Germinal center (tissue), 1 donor: ENCODE measurements at regions not wholly inside any gene's neighbourhood (a gene's known extent, or its start where the extent isn't known, plus 50 kb on each side); places are given as distances from the start of the nearest gene placed in this dataset.

Experiments used
- DNase-seq: peaks from one replicate; pipeline ENCODE4 v3.0.0; 2012; ENCODE audit warnings: mixed read lengths, low spot score

DNA sequence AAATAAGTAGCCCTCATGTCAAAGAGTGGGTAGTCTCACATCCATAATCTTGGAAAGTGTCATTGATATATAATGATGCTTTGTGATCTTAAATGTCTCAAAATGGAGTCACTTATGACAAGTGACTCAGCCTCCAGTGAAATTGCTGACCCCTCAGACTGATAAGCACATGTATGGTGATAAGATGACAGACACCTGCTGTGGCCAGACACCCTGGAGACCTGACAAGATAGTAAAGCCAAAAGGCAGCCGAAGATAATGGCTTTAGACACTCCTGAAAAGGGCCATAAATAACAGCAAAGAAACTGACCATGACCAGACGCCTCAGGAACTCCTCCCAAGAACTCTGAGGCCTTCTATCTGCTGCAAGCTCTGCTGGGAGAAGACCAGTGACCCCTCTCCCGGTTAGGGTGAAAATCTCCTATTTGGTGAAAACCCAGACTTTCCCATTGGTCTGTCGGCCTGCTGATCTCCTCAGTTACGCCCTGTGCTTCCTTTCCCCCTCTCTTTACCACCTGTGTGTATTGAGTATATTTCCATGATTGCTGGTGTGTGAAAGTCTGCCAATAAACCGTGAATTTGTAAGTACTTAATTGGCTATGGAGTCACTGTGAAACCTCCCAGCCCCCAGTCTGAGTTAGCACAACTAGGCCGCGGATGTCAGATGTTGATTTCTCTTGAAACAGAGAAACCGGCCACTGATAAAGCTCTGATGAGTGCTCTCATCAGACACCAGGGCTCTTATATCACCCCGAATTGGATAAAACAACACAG is 226.7 kb upstream of the MYOCD start:
- DNase-seq: no peak

DNA sequence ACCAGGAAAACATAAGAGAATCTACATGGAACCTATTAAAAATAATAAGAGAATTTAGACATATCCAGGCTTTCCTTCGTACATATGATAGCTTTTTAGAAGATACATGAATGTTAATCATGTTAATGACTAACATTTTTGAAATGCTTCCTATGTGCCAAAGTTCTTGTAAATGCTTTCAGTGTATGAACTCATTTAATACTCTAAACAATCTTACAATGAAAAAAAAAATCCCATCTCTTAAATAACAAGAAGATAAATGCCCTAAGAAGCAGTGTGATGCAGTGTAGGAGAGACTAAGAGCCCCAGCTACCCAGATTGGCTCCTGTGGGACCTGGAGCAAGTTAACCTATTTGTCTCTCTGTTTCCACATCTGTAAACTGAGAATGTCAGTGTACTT is 220.4 kb upstream of the MYOCD start:
- no peak for DNase-seq

DNA sequence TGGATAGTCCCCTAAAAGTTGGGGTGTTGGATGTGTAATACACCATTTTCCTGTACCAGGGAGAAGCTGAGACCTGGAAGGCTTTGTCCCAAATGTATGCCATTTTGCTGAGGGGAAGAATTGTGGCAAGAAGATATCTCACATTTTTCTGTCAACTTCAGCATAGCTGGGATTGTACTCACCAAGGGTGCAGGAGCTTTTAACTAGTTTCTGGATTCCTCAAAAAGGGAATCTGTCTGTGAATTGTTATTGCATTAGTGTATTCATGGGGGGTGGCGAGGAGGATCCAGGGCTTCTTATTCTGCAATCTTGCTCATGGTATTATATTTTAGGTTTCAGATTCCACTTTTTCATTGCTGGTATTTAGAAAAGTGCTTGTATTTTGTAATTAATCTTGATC is 208.2 kb upstream of the MYOCD start:
- no peak for DNase-seq

DNA sequence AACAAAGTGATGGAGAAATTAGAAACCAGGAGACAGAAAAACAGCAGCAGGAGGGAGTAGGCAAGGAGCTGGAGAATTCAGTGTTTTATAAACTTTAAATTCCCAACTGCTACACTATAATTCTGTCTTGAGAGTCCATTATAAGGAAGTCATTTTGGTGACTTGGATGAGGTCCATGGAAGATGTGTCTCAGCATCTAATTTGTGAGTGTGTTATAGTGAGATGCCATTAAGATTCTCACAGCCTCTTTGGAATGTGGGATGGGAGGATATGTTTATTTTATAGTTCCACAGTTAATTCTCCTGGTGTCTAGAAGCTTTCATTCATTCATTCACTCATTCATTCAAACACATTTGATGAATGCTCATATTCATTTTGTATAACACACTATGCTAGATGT is 206.0 kb upstream of the MYOCD start:
- DNase-seq: no peak

DNA sequence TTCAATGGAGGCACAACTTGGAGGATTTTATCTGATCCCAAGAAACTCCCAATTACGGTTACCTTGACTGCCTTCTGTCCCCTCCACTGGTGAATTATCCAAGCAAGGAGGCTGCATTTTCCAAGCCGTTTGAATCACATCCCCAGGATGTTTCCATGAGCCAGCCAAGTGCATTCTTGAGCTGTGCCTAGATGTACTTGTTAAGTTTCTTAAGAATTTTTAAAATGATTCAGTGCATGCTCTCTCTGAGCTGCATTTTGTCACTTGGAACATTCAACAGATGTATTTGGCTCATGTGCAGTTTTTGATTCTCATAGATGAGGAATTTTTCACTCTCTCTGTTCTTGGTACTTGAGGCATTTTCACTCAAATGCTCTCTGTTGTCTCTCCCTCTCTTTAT is 202.6 kb upstream of the MYOCD start:
- no peak for DNase-seq

DNA sequence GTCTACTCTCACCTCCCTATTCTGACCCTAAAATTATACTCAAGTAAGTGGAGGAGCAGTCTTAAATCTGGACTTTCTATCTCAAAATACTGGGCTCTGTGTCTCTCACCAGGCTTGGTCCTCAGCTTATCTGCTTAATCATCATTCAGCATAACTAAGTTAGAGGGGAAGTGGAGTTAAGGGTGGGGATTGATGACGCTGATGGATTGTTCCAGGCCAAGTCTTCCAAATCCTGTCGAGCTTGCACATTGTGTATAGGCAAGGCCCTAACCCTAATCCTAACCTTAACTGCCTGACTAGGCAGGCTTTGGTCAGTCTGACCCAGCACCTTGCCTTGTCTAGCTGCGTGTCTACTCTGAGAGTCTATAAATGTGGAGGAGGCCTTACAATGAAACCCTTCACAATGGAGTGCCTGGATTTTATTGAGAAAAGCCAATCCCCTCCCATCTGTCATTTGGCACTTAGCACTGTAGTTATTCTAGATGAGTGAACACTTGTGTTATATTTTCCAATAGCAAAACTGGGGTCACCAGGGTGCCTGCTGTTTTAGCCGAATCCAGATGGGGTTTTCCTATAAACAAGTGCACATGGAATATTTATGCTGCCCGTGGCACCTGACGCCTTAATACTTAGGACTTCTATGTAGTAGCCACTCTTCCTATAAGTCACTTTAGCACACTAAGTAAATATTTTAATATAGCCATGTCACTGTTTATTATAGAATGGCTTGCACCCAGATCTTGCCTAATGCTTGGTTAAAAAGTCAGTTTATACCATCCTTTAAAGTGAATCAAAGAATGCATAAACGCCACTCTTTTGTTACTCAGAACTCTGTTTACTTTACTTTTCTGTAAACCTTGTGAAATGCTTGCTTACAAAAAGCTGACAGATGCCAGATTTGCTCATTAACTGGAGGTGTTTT is 193.2 kb upstream of the MYOCD start:
- no peak for DNase-seq

DNA sequence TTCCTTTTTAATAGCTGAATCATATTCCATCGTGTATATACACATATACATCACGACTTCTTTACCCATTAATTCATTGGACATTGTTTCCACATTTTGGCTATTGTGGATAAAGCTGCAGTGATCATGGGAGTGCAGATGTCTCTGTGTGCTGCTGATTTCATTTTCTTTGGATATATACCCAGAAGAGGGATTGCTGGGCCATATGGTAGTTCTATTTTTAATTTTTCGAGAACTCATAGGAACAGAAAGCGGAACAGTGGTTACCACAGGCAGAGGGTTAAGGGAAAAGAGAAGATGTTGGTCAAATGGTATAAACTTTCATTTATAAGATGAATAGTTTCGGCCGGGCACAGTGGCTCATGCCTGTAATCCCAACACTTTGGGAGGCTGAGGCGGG is 187.4 kb upstream of the MYOCD start:
- no peak for DNase-seq

DNA sequence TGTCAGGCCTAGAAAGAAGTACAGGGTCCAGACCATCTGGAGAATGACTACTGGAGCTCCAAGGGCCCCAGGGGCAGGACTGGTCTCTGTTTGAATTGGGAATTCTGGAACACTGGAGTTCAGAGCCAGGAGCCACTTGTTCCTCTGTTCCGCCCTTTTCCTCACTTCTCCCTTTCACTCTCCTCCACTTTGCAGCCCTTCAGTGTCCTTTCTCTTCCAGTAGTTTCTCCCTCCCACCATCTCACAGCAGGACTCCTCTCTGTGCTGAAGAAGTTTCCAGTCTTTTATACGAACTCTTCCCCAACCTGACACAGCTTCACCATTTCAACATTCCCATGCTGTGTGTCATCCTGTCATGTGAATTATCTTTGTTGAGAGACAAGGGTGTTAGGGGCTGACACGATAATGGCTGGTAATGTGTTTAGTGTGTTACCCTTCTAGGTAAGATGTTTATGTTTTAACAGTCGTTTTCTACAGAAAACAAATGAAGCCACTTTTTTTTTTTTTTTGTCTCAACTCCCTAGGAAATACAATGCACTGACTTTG is 180.3 kb upstream of the MYOCD start:
- DNase-seq: no peak

DNA sequence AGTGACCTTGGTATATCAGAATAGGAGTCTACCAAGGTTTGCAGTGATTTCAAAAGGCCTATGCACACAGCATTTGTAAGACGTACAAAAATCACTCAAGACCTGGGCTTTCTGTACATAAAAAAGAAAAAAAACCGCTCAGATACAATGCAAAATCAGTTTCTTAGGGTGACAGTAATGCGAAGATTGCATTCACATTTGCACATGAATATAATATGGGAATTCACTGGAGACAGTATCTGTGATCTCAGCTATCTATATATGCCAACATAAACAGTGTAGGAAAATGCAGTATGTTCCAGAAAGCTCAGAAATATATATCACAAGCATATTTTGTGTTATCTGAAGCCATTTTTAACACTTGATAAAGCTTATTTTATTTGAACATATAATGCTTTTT is 176.4 kb upstream of the MYOCD start:
- DNase-seq: no peak

DNA sequence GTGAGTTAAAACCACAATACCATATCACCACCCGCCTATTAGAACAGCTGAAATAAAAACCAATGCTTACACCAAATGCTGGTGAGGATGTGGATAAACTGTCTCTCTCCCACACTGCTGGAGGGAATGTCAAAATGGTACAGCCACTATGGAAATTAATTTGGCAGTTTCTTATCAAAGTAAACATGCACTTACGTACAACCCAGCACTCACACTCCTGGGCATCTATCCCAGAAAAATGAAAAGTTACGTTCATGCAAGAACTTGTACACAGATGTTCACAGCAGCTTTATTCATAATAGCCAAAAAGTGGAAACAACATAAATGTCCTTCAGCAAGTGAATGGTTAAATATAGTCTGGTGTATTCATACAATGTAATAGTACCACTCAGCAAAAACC is 173.2 kb upstream of the MYOCD start:
- no peak for DNase-seq

DNA sequence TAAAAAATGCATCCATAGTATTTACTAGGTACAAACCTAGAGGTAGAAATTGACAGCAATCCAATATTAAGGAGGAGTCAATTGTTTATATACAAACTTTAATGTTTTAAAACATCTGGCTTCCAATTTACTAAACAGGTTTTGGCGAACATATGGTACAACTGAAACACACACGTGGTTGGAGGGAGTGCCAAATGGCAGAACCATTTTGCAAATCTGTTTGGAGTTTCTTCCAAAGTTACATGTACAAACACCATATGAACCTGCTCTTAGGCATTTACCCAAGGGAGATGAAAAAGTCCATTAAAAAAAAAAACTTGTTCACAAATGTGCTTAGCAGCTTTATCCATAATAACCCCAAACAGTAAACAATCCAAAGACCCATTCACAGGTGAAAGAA is 159.8 kb upstream of the MYOCD start:
- DNase-seq: no peak

DNA sequence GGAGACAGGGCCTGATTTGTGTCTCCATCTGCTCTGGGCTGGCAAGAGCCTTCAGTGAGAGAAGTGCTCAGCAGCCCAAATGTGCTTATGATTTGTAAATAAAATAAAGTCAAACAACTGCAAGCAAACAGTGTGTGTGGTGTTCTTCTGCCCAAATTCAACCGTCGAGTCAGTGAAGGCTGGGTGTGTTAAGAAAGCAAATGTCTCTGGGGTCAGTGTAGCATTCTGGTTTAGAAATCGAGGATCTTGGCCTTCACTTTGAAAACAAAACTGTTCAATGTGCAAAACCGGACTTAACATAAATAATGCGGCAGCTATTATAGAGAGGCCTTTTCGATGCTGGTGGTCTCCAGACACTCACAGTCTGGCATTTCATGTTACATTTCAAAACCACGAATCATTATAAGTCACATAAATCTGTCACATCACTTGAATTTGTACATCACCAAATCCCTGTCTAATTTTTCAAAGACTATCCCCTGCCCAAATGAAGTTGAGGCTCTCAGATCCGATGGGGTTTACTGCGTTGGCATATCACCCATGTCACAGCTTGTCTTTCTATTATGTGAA is 158.6 kb upstream of the MYOCD start:
- no peak for DNase-seq

DNA sequence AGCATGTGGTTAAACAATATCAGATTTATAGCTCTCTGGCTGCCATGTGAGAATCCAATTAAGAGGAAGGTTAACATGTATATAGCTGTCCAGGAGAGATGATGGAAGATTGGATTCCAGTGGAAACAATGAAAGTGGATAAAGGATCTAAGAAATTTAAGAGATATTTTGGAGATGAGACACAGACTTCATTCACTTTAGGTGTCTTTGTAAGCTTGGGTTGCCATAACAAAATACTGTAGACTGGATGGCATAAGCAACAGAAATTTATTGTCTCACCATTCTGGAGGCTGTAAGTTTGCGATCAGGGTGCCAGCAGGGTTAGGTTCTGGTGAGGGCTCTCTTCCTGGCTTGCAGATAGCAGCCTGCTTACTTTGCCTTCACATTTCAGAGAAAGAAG is 155.9 kb upstream of the MYOCD start:
- DNase-seq: no peak

DNA sequence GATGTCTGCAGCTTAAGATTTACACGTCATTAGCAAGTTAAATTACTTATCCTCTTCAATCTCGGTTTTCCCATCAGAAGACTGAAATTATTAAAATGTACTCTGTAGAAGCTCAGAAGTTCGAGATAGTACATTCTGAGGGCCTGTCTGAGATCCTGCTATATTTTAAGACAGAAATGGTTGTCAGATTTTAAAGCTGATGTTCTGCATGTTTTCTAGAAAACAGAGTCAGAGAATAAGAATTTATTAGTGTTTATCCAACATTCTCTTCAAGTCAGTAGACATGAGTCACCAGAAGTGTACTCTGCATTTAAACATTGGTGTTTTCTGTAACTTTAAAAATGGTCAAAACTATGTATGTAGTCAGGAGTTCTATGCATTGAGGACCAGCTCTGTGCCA is 155.2 kb upstream of the MYOCD start:
- no peak for DNase-seq

DNA sequence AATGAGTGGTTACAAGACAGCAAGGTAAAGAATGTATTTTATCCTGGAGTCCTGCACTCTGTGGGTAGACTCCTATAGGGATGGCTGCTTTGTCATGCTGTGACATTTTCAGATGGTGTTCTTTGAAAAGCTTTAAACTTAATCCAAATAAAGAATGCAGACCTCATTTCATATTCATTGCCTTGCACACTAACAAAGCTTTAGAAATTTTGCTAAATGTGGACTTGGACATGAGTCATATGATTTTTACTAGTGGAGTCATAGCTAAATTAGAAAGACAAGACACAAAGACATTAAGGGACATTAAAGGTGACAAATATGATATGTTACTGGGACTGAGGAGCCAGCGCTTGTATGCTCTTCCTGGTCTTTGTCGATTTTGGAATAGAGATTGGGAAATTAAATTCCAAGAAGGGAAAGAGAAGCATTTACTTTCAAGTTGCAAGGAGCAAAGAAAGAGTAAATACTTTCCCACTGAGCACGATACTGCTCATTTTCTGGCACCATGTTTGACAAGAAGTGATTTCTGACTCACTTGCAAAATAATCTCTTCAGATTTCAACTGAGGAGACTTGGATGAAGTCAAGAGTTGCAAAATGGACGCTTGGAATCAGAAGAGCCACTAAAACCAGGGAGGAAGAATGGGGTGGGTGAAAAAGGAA is 152.9 kb upstream of the MYOCD start:
- DNase-seq: no peak

DNA sequence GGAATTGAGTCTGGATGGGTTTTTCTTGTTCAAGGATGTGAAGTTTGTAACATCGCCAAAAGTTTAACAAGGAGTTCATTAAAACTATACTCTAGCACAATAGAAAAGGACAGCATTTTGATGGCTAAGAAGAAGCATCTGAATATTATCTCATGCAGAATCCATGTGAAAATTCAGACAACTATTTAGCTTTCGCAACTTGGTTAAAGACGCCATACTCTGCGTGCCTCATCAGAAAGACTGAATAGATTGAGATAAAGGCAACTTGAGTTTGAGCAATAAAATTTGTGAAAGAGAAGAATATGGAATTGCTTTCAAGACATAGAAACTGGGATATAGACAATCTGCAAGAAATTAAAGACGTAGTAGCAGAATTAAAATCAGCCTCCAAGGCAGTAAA is 151.1 kb upstream of the MYOCD start:
- DNase-seq: no peak

DNA sequence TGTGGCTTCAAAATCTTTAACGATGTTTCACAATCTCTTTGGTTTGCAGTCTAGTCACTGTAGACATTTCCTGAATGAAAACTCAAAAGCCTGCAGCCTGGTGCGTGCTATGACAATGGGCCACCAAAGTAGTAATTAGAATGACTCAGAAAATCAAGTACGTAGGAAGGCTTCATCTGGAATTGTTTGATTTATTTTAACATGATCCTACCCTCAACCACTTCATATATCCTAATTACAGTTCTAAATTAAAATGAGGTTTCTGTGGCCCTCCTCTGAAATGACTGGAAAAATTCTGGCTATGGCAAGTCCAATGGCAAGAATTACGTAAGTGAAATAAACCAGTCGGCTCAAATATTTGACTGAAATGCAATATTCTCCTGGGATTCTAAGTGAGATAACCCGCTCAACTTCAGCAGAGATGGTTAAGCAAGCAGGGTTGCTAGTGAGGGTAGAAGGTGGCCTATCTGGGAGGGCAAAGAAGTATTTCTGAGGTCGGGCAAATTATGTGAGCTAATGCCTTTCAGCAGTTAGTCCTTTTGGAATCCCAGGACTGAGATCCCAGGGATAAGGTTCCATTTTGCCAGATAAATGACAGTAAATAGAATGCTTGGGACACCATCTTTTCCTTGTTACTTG is 145.6 kb upstream of the MYOCD start:
- DNase-seq: no peak

DNA sequence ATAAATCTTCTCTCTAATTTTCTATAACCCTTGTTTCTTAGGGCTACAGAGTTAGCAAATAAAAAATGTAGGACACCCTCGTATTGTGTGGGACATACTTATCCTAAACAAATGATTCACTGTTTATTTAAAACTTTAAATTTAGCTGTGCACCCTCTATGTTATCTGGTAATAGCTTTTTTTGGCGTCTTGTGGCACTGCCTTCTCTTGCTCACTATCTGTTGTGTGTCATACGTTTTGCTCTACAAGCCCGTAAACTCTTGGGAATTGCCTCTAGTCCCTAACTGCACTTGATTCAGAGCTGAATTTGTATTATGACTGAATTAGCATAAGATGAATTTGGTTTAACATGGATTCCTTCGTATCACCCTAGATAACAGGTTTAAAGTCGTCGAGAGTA is 144.3 kb upstream of the MYOCD start:
- no peak for DNase-seq

DNA sequence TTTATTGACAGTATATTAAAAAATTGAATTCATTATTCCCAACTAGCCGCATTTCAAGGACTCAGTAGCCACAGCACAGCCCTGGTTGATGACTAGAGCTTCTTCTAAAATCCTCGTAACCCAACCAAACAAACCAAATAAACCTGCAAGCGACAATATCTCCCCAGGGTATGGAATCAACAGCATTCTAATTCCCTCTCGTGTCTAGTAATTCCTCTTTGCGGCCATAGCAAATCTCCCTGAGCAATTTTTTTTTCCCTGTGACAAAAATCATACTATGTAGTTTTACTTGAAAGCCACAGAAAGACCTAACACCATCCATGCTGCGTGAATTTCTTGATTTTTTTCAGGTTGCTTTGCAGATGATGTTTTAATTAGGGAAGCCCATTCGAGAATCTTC is 143.4 kb upstream of the MYOCD start:
- DNase-seq: no peak

DNA sequence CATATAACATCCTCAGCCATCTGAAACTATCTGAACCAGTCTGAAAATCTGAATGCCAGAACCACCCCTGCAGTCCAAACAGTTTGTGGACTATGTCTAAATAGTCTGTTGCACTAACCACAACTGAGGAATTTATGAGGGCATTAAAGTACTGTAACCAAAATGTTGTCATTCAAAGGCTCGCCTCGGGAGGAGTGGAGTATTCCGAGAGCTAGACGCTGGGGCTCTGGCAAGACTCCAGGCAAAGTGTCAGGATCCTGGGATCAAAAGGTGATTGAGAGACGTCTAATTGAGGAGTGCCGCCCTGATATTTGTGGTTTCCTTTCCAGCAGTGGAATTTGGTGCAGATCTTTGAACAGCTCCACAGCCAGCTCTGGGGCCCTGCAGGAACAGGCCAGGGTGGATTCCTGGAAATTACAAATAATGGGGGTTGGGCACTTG is 142.9 kb upstream of the MYOCD start:
- DNase-seq: no peak

DNA sequence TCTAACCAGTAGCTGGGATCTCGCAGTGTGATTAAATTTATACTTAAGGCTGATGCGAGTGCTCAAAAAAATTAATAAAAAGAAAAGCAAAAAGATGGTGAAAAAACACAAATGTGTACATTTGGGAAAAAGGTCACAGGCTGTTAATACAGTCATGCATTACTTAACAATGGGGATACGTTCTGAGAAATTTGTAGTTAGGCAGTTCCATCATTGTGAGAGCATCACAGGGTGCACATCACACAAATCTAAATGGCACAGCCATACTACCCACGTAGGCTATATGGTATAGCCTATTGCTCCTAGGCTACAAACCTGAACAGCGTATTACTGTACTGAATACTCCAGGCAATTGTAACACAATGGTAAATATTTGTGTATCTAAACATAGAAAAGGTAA is 142.4 kb upstream of the MYOCD start:
- no peak for DNase-seq

DNA sequence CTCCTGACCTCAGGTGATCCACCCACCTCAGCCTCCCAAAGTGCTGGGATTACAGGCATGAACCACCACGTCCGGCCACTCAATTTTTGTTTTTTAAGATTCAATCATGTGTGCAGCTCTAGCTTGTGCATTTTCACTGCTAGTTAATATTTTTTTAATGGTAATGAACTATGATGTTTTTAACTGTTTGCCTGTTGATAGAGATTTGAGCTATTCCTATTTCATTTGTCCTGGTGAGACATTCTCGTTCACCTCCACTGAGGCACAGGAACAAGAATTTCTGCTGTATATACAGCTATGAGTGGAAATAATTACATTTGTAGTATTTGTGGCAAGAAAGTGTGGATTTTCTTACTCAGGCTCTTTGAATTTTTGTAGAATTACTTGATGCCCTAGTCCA is 137.7 kb upstream of the MYOCD start:
- DNase-seq: no peak
